ENCODE measurements at regions not wholly inside any gene's neighbourhood (a gene's known extent, or its start where the extent isn't known, plus 50 kb on each side); places are given as distances from the start of the nearest gene placed in this dataset.
"Not testable (repeated sequence)": the region's sequence is repeated elsewhere in the genome, so short reads cannot be mapped to it uniquely, and the experiment has no call there.

- TF ChIP-seq POLR2A (IDR thresholded peaks at IDR 0.05; ENCODE audit: low read length) (no peak), GATA1 (IDR thresholded peaks at IDR 0.05; ENCODE audit: low read depth, low read length) (no peak)
- DNase-seq, result no peak
These were observed 465.5 kb downstream of the DCDC2C start for GRCh38 chr2:4168834-4169233.

GRCh38 chr2:4174796-4175195 lies 471.4 kb downstream of the DCDC2C start:
- no peak for DNase-seq
- no peak for TF ChIP-seq POLR2A (IDR thresholded peaks at IDR 0.05; ENCODE audit: low read length)
- no peak for TF ChIP-seq GATA1 (IDR thresholded peaks at IDR 0.05; ENCODE audit: low read depth, low read length)

- no peak for DNase-seq
- TF ChIP-seq GATA1 (IDR thresholded peaks at IDR 0.05; ENCODE audit: low read depth, low read length), result no peak
- TF ChIP-seq POLR2A (IDR thresholded peaks at IDR 0.05; ENCODE audit: low read length), result no peak
These were observed 472.0 kb downstream of the DCDC2C start for GRCh38 chr2:4175343-4175742.

GRCh38 chr2:4180631-4181030 lies 477.3 kb downstream of the DCDC2C start:
- TF ChIP-seq GATA1 (IDR thresholded peaks at IDR 0.05; ENCODE audit: low read depth, low read length) (no peak), POLR2A (IDR thresholded peaks at IDR 0.05; ENCODE audit: low read length) (no peak)
- no peak for DNase-seq

GRCh38 chr2:4181062-4181461 lies 477.7 kb downstream of the DCDC2C start:
- TF ChIP-seq POLR2A (IDR thresholded peaks at IDR 0.05; ENCODE audit: low read length) (no peak), GATA1 (IDR thresholded peaks at IDR 0.05; ENCODE audit: low read depth, low read length) (no peak)
- DNase-seq, result no peak

- TF ChIP-seq POLR2A (IDR thresholded peaks at IDR 0.05; ENCODE audit: low read length), result no peak
- TF ChIP-seq GATA1 (IDR thresholded peaks at IDR 0.05; ENCODE audit: low read depth, low read length), result no peak
- DNase-seq, result no peak
These were observed 485.2 kb downstream of the DCDC2C start for GRCh38 chr2:4188561-4188960.

GRCh38 chr2:4190548-4190947 lies 487.2 kb downstream of the DCDC2C start:
- TF ChIP-seq POLR2A (IDR thresholded peaks at IDR 0.05; ENCODE audit: low read length), result no peak
- no peak for TF ChIP-seq GATA1 (IDR thresholded peaks at IDR 0.05; ENCODE audit: low read depth, low read length)
- DNase-seq, result no peak

GRCh38 chr2:4192119-4192518 lies 488.7 kb downstream of the DCDC2C start:
- DNase-seq, result no peak
- no peak for TF ChIP-seq POLR2A (IDR thresholded peaks at IDR 0.05; ENCODE audit: low read length)
- no peak for TF ChIP-seq GATA1 (IDR thresholded peaks at IDR 0.05; ENCODE audit: low read depth, low read length)

GRCh38 chr2:4214444-4215205 lies 511.2 kb downstream of the DCDC2C start:
- DNase-seq, result no peak
- TF ChIP-seq POLR2A (IDR thresholded peaks at IDR 0.05; ENCODE audit: low read length) (no peak), GATA1 (IDR thresholded peaks at IDR 0.05; ENCODE audit: low read depth, low read length) (no peak)

- TF ChIP-seq GATA1 (IDR thresholded peaks at IDR 0.05; ENCODE audit: low read depth, low read length), result no peak
- TF ChIP-seq POLR2A (IDR thresholded peaks at IDR 0.05; ENCODE audit: low read length), result no peak
- no peak for DNase-seq
These were observed 514.4 kb downstream of the DCDC2C start for GRCh38 chr2:4217737-4218136.

GRCh38 chr2:4219101-4219500 lies 515.7 kb downstream of the DCDC2C start:
- DNase-seq, result no peak
- TF ChIP-seq GATA1 (IDR thresholded peaks at IDR 0.05; ENCODE audit: low read depth, low read length) (no peak), POLR2A (IDR thresholded peaks at IDR 0.05; ENCODE audit: low read length) (no peak)

- DNase-seq, result no peak
These were observed 516.2 kb downstream of the DCDC2C start for GRCh38 chr2:4219571-4219970.

GRCh38 chr2:4221434-4221833 lies 518.1 kb downstream of the DCDC2C start:
- no peak for TF ChIP-seq POLR2A (IDR thresholded peaks at IDR 0.05; ENCODE audit: low read length)
- no peak for TF ChIP-seq GATA1 (IDR thresholded peaks at IDR 0.05; ENCODE audit: low read depth, low read length)
- DNase-seq, result no peak

More at GRCh38 chr2:4219571-4219970, 516.2 kb downstream of the DCDC2C start:
- no peak for TF ChIP-seq POLR2A (IDR thresholded peaks at IDR 0.05; ENCODE audit: low read length)
- TF ChIP-seq GATA1 (IDR thresholded peaks at IDR 0.05; ENCODE audit: low read depth, low read length), result no peak

- TF ChIP-seq POLR2A (IDR thresholded peaks at IDR 0.05; ENCODE audit: low read length) (no peak), GATA1 (IDR thresholded peaks at IDR 0.05; ENCODE audit: low read depth, low read length) (no peak)
- no peak for DNase-seq
These were observed 518.5 kb downstream of the DCDC2C start for GRCh38 chr2:4221845-4222244.

- not testable (repeated sequence) for DNase-seq
These were observed 541.0 kb downstream of the DCDC2C start for GRCh38 chr2:4244422-4244821.
